Mesothelial cell of epicardium (in vitro differentiated cells): ENCODE measurements at regions not wholly inside any gene's neighbourhood (a gene's known extent, or its start where the extent isn't known, plus 50 kb on each side); places are given as distances from the start of the nearest gene placed in this dataset.
A peak's percentile ranks its signal among the peaks of the same experiment; 100 is the strongest.

Experiments
- DNase-seq, 2 experiments: peaks; one replicate each; pipeline ENCODE4 v3.0.0; 2021; ENCODE audit warnings: low spot score in 2 of 2; ENCODE audit not compliant: unreplicated experiment in 2 of 2
- H3K27ac Mint-ChIP-seq: 2 replicates; pipeline ENCODE4 v1.8.0; 2021; ENCODE audit warnings: mixed read lengths
- H3K27me3 Mint-ChIP-seq: 2 replicates; pipeline ENCODE4 v1.8.0; 2021; ENCODE audit warnings: low read depth, mixed read lengths
- H3K36me3 Mint-ChIP-seq: 2 replicates; pipeline ENCODE4 v1.8.0; 2021; ENCODE audit warnings: mixed read lengths
- H3K4me1 Mint-ChIP-seq: 2 replicates; pipeline ENCODE4 v1.8.0; 2021; ENCODE audit warnings: mixed read lengths
- H3K4me3 Mint-ChIP-seq: 2 replicates; pipeline ENCODE4 v1.8.0; 2021; ENCODE audit warnings: mild to moderate bottlenecking, moderate library complexity, mixed read lengths
- H3K9me3 Mint-ChIP-seq: 2 replicates; pipeline ENCODE4 v1.8.0; 2021; ENCODE audit warnings: mixed read lengths
- TF ChIP-seq, protein P1 (sequence below): fragments of 200-600 bp; sonication (generic); IDR thresholded peaks from one replicate; pipeline ENCODE4 v1.5.0; 2021; ENCODE audit warnings: antibody characterized with exemption; ENCODE audit not compliant: unreplicated experiment

DNA sequence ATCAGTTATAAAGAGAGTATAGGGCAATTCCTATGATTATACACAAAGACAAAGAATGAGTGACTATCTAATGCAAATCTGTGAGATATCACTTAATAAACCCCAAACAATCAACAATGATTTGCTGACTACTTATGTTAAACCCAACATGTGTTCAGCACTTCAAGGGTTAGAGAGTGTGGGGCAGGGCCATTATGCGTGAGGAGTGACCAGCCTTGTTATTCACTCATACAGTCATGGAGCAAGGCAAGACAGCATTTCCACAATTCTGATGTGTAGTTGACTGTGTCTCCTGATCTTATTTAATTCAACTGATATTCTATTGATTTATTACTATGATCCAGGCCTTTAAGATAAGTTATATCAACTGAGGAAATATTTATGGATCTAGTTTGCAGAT lies 251.7 kb downstream of the CYRIA start:
- Mint-ChIP-seq H3K27ac (peak overlapping the region; percentile 76), H3K4me1 (peaks cover 22% of the 10 kb centered on the region), H3K36me3 (peaks cover 4% of the 10 kb centered on the region), H3K27me3 (no peaks in the 10 kb centered on the region), H3K9me3 (peaks cover 11% of the 10 kb centered on the region), H3K4me3 (no peak overlapping the region)
- TF ChIP-seq, protein P1, sequence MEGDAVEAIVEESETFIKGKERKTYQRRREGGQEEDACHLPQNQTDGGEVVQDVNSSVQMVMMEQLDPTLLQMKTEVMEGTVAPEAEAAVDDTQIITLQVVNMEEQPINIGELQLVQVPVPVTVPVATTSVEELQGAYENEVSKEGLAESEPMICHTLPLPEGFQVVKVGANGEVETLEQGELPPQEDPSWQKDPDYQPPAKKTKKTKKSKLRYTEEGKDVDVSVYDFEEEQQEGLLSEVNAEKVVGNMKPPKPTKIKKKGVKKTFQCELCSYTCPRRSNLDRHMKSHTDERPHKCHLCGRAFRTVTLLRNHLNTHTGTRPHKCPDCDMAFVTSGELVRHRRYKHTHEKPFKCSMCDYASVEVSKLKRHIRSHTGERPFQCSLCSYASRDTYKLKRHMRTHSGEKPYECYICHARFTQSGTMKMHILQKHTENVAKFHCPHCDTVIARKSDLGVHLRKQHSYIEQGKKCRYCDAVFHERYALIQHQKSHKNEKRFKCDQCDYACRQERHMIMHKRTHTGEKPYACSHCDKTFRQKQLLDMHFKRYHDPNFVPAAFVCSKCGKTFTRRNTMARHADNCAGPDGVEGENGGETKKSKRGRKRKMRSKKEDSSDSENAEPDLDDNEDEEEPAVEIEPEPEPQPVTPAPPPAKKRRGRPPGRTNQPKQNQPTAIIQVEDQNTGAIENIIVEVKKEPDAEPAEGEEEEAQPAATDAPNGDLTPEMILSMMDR: no peak
- no peak for DNase-seq

- H3K4me3 Mint-ChIP-seq: no peak overlapping the region
- H3K27me3 Mint-ChIP-seq: no peaks in the 10 kb centered on the region
- peak overlapping the region; percentile 76 for H3K27ac Mint-ChIP-seq
- H3K9me3 Mint-ChIP-seq: peaks cover 11% of the 10 kb centered on the region
- peaks cover 29% of the 10 kb centered on the region for H3K4me1 Mint-ChIP-seq
- no peak for DNase-seq
- peaks cover 4% of the 10 kb centered on the region for H3K36me3 Mint-ChIP-seq
- TF ChIP-seq, protein P1: no peak
Observed at GRCh38 chr2:16413285-16413684, 252.3 kb downstream of the CYRIA start.

DNA sequence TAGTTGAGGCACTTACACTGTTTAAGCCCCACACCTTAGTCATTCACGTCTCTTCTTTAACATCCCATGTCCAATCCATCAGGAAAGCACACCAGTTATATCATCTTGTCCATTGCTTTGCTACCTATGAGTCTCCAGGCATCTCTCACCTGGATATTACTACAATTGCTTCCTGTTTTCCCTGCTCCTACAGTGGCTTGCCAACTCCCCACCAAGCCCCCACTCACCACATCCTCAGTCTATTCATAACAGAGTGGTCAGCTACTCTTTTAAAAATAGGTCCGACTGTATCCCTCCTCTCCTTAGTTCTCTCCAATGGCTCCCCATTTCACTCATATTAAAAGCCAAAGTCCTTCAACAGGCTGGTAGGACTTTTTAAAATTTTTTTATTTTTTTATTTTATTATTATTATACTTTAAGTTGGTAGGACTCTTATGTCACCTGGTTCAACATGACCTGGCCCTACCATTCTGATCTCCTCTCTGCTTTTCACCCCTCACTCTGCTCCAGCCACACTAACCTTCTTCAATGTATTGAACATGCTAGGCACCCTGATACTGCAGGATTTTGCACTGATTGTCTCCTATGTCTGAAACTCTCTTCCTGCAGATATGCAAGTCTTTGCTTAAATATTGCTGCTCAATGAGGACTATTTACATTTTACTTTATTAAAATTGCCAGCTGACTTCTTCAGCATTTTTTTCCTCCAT lies 253.2 kb downstream of the CYRIA start:
- DNase-seq: no peak
- Mint-ChIP-seq H3K4me1 (peaks cover 36% of the 10 kb centered on the region), H3K27me3 (no peaks in the 10 kb centered on the region), H3K4me3 (no peak overlapping the region), H3K9me3 (peaks cover 11% of the 10 kb centered on the region), H3K36me3 (peaks cover 4% of the 10 kb centered on the region), H3K27ac (peak overlapping the region; percentile 76)
- TF ChIP-seq, protein P1: no peak

GRCh38 chr2:16411788-16412187 lies 253.8 kb downstream of the CYRIA start:
- Mint-ChIP-seq H3K27me3 (no peaks in the 10 kb centered on the region), H3K27ac (no peak overlapping the region), H3K4me3 (no peak overlapping the region), H3K4me1 (peaks cover 43% of the 10 kb centered on the region), H3K9me3 (peaks cover 11% of the 10 kb centered on the region), H3K36me3 (peaks cover 4% of the 10 kb centered on the region)
- DNase-seq: no peak
- TF ChIP-seq, protein P1: no peak

GRCh38 chr2:16409849-16410248 lies 255.8 kb downstream of the CYRIA start:
- peaks cover 61% of the 10 kb centered on the region for H3K4me1 Mint-ChIP-seq
- H3K4me3 Mint-ChIP-seq: no peak overlapping the region
- TF ChIP-seq, protein P1: no peak

More at GRCh38 chr2:16409849-16410248, 255.8 kb downstream of the CYRIA start:
- no peak for DNase-seq
- no peaks in the 10 kb centered on the region for H3K27me3 Mint-ChIP-seq
- H3K27ac Mint-ChIP-seq: peak overlapping the region; percentile 3
- H3K36me3 Mint-ChIP-seq: no peaks in the 10 kb centered on the region
- peaks cover 5% of the 10 kb centered on the region for H3K9me3 Mint-ChIP-seq
